ENCODE measurements at regions not wholly inside any gene's neighbourhood (a gene's known extent, or its start where the extent isn't known, plus 50 kb on each side); places are given as distances from the start of the nearest gene placed in this dataset.
A peak's percentile ranks its signal among the peaks of the same experiment; 100 is the strongest.

DNA sequence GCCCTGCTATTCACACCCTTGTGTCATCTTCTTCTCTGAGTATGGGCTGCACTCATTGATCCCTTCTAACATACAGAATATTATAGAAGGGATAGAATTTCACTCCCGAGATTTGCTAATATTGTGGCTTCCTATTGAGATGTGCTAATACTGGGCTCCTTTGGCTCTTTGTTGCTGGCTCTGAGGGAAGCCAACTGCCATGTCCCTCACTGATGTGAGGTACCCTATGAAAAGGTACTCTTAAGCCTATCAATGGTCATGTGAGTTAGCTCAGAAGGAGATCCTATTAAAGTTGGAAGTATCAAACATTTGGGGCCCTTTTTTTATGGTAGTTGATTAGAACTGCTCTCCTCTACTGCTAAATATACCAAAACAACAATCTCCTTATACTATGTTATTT is 665.2 kb upstream of the ZWINT start:
- WGBS (ENCODE audit: insufficient coverage), result no CpG with 5 or more reads among the region's 1 CpG
- DNase-seq, result no peak

GRCh38 chr10:57023626-57024025 is 662.6 kb upstream of the ZWINT start:
- DNase-seq, result no peak
- no peaks in the 10 kb centered on the region for H3K36me3 ChIP-seq (ENCODE audit: control insufficient read depth, insufficient read depth, low read length)
- H3K27ac ChIP-seq (ENCODE audit: low read length), result no peak overlapping the region
- no peak overlapping the region for H3K4me3 ChIP-seq (ENCODE audit: low read length)
- peaks cover 5% of the 10 kb centered on the region for H3K9me3 ChIP-seq (replicated peaks; ENCODE audit: control insufficient read depth, low read depth, low read length)
- H3K4me1 ChIP-seq (ENCODE audit: control insufficient read depth, insufficient read depth, low read length), result no peaks in the 10 kb centered on the region
- WGBS (ENCODE audit: insufficient coverage), result no CpG with 5 or more reads among the region's 1 CpG
- no peaks in the 10 kb centered on the region for H3K27me3 ChIP-seq (ENCODE audit: control insufficient read depth, insufficient read depth, low read length)

More for the DNA sequence above, 665.2 kb upstream of the ZWINT start:
- Histone ChIP-seq H3K4me1 (ENCODE audit: control insufficient read depth, insufficient read depth, low read length) (no peaks in the 10 kb centered on the region), H3K36me3 (ENCODE audit: control insufficient read depth, insufficient read depth, low read length) (no peaks in the 10 kb centered on the region), H3K9me3 (replicated peaks; ENCODE audit: control insufficient read depth, low read depth, low read length) (peaks cover 5% of the 10 kb centered on the region), H3K27ac (ENCODE audit: low read length) (no peak overlapping the region), H3K4me3 (ENCODE audit: low read length) (no peak overlapping the region), H3K27me3 (ENCODE audit: control insufficient read depth, insufficient read depth, low read length) (no peaks in the 10 kb centered on the region)

GRCh38 chr10:57018452-57018851 is 657.4 kb upstream of the ZWINT start:
- no peak for DNase-seq
- no peaks in the 10 kb centered on the region for H3K27me3 ChIP-seq (ENCODE audit: control insufficient read depth, insufficient read depth, low read length)
- WGBS (ENCODE audit: insufficient coverage), result no CpG with 5 or more reads among the region's 1 CpG
- no peak overlapping the region for H3K27ac ChIP-seq (ENCODE audit: low read length)
- no peaks in the 10 kb centered on the region for H3K36me3 ChIP-seq (ENCODE audit: control insufficient read depth, insufficient read depth, low read length)
- H3K4me3 ChIP-seq (ENCODE audit: low read length), result no peak overlapping the region
- no peaks in the 10 kb centered on the region for H3K4me1 ChIP-seq (ENCODE audit: control insufficient read depth, insufficient read depth, low read length)
- H3K9me3 ChIP-seq (replicated peaks; ENCODE audit: control insufficient read depth, low read depth, low read length), result peaks cover 13% of the 10 kb centered on the region

DNA sequence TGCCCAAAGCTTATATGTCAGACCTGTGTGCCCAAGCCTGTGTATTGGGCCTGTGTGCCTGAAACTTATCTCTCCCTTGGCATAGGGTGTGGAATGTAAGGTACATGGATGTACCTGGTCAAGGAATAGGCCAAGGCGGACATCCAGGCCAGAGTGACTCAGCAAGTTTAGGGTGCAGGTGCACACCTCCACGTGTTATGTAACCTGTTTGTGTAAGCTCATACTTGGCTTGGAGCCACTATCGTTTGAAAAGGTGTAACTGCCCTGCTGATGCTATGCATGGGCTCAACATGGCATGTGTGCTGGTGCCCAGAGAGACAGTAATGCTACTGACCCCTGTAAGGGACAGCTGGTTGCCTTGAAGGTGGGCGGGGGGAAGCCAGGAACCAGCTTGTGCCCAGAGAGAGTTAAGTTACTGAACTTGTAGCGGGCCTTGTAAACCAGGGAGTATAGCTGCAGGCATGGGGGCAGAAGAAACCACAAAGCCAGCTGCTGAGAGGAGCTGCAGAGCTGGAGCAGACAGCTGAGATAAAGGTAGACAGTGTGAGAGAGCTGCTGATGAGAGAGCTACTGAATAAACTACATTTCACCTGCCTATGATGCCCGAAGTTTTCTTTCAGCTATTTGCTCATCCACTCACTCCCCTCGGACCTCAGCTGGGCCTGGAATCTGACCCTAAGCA is 656.4 kb upstream of the ZWINT start:
- 68% methylated on average over 7 of the region's 7 CpGs for WGBS (ENCODE audit: insufficient coverage)
- H3K4me1 ChIP-seq (ENCODE audit: control insufficient read depth, insufficient read depth, low read length), result no peaks in the 10 kb centered on the region
- H3K36me3 ChIP-seq (ENCODE audit: control insufficient read depth, insufficient read depth, low read length), result no peaks in the 10 kb centered on the region
- H3K27ac ChIP-seq (ENCODE audit: low read length), result no peak overlapping the region
- H3K4me3 ChIP-seq (ENCODE audit: low read length), result no peak overlapping the region
- DNase-seq, result no peak
- peaks cover 13% of the 10 kb centered on the region for H3K9me3 ChIP-seq (replicated peaks; ENCODE audit: control insufficient read depth, low read depth, low read length)
- H3K27me3 ChIP-seq (ENCODE audit: control insufficient read depth, insufficient read depth, low read length), result no peaks in the 10 kb centered on the region

DNA sequence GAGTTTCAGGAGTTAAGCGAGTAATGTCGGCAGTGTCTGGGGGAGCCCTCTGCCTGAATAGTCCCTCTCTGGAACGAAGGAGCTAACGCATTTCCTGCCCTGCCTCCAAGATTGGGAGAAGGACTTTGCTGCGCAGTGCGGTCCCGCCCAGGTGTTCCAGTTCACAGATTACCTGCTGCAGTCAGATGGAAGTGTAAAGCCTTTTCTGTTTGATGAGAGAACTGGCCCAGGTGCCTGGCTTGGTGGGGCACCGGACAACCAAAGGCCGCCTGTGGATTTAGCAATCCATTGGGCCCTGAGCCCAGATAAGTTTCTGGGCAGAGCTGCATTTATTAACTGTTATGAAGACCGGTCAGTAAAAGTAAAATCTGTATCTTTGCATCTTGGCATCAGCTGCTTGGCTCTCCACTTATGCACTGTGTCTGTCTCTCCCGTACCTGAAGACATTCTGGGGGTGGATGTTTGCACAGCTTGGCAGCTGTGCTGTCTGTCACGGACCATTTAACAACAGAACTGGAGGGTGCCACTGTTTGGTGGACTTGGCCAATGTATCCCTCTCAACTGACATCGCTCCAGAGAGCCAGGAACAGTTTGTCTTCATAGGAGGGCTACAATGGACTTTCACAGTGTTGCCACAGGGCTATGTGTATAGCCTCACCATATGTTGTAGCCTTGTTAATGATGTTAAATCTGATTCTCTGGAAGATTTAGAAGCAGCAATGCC is 654.7 kb upstream of the ZWINT start:
- Histone ChIP-seq H3K9me3 (replicated peaks; ENCODE audit: control insufficient read depth, low read depth, low read length) (peaks cover 13% of the 10 kb centered on the region), H3K4me3 (ENCODE audit: low read length) (no peak overlapping the region), H3K27ac (ENCODE audit: low read length) (no peak overlapping the region), H3K36me3 (ENCODE audit: control insufficient read depth, insufficient read depth, low read length) (no peaks in the 10 kb centered on the region), H3K27me3 (ENCODE audit: control insufficient read depth, insufficient read depth, low read length) (no peaks in the 10 kb centered on the region), H3K4me1 (ENCODE audit: control insufficient read depth, insufficient read depth, low read length) (no peaks in the 10 kb centered on the region)
- no peak for DNase-seq
- WGBS (ENCODE audit: insufficient coverage), result 80% methylated on average over 10 of the region's 13 CpGs

DNA sequence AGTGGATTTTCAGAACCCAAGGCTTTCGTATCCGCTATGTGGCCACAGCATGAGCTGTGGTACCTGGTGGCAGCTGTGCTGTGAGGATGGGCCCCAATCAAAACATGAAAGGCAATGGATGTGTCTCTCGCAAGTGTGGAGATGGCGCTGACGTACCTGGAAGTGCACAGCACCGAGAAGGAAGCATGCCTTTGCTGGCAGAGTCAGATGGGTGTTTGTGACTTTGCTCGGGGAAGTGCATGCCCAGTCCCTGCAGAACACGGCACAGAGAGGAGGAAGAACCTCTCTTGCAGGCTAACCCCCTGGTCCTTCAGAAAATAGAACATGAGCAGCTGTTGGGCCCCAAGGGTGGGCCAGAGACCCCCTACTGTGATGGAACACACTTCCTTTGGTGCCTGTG is 654.1 kb upstream of the ZWINT start:
- Histone ChIP-seq H3K36me3 (ENCODE audit: control insufficient read depth, insufficient read depth, low read length) (no peaks in the 10 kb centered on the region), H3K4me3 (ENCODE audit: low read length) (no peak overlapping the region), H3K27ac (ENCODE audit: low read length) (no peak overlapping the region), H3K9me3 (replicated peaks; ENCODE audit: control insufficient read depth, low read depth, low read length) (peaks cover 13% of the 10 kb centered on the region), H3K4me1 (ENCODE audit: control insufficient read depth, insufficient read depth, low read length) (no peaks in the 10 kb centered on the region), H3K27me3 (ENCODE audit: control insufficient read depth, insufficient read depth, low read length) (no peaks in the 10 kb centered on the region)
- no peak for DNase-seq
- 77% methylated on average over 7 of the region's 8 CpGs for WGBS (ENCODE audit: insufficient coverage)

DNA sequence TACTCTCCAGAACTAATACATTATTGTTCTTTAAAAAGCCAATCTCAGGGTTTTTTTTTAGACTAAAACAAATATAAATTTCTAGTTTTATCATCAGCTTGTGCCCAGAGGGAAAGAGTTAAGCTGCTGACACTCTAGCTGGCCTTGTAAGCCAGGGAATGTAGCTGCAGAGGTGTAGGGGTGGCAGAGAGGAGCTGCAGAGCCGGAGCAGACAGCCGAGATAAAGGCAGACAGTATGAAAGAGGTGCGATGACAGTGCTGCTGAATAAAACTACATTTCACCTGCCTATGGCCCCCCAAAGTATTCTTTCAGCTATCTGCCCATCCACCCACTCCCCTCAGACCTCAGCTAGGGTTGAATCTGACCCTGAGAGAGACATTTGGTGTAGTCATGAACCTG is 653.7 kb upstream of the ZWINT start:
- H3K9me3 ChIP-seq (replicated peaks; ENCODE audit: control insufficient read depth, low read depth, low read length), result peaks cover 13% of the 10 kb centered on the region
- H3K27ac ChIP-seq (ENCODE audit: low read length), result no peak overlapping the region
- no peaks in the 10 kb centered on the region for H3K27me3 ChIP-seq (ENCODE audit: control insufficient read depth, insufficient read depth, low read length)
- no peak overlapping the region for H3K4me3 ChIP-seq (ENCODE audit: low read length)
- H3K4me1 ChIP-seq (ENCODE audit: control insufficient read depth, insufficient read depth, low read length), result no peaks in the 10 kb centered on the region
- no peaks in the 10 kb centered on the region for H3K36me3 ChIP-seq (ENCODE audit: control insufficient read depth, insufficient read depth, low read length)
- 80% methylated on average over 1 of the region's 3 CpGs for WGBS (ENCODE audit: insufficient coverage)
- DNase-seq, result no peak

DNA sequence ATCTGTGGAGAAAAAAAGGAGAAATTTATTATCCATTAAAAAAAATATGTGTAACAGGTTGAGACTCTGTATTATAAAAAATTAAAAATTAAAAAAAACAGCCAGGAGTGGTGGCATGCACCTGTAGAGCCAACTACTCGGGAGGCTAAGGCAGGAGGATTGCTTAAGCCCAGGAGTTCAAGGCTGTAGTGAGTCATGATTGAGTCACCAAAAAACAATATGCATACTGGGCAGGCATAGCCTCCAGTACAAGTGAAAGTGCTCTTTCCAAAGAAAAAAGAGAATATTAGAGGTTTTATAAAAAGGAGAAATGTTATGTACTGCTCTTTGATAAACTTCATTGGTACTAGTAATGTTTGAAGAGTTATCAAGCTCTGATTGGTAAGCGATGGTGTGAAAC is 647.1 kb upstream of the ZWINT start:
- 88% methylated on average over 2 of the region's 2 CpGs for WGBS (ENCODE audit: insufficient coverage)
- DNase-seq, result no peak

DNA sequence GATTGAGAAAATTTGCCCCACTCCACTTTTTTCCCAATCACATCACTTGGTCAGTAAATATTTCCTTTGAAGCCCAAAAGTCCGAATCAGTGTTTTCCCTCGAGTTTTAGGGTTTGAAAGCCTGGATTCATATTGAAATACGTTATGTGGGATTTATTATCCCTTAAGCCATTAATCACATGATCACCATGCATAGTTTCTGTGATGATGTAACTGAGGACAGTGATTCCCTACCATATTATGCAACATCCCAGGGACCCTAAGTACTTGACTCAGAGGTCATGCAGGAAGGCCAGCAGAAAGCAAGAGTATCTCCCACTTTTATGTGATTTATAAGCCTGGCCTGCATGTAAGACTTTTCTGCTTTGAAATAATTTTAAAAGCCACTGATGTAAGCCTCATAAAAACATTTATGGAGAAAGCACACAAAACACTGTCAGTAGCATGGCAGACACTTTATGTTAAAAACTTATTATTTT is 630.6 kb upstream of the ZWINT start:
- Histone ChIP-seq H3K36me3 (ENCODE audit: control insufficient read depth, insufficient read depth, low read length) (no peaks in the 10 kb centered on the region), H3K4me3 (ENCODE audit: low read length) (no peak overlapping the region), H3K27ac (ENCODE audit: low read length) (no peak overlapping the region), H3K27me3 (ENCODE audit: control insufficient read depth, insufficient read depth, low read length) (no peaks in the 10 kb centered on the region), H3K4me1 (ENCODE audit: control insufficient read depth, insufficient read depth, low read length) (no peaks in the 10 kb centered on the region), H3K9me3 (replicated peaks; ENCODE audit: control insufficient read depth, low read depth, low read length) (no peaks in the 10 kb centered on the region)
- DNase-seq, result peak; percentile 42
- no CpG with 5 or more reads among the region's 3 CpGs for WGBS (ENCODE audit: insufficient coverage)

More for the DNA sequence above, 647.1 kb upstream of the ZWINT start:
- no peaks in the 10 kb centered on the region for H3K27me3 ChIP-seq (ENCODE audit: control insufficient read depth, insufficient read depth, low read length)
- no peak overlapping the region for H3K27ac ChIP-seq (ENCODE audit: low read length)
- no peaks in the 10 kb centered on the region for H3K4me1 ChIP-seq (ENCODE audit: control insufficient read depth, insufficient read depth, low read length)
- peaks cover 3% of the 10 kb centered on the region for H3K9me3 ChIP-seq (replicated peaks; ENCODE audit: control insufficient read depth, low read depth, low read length)
- H3K4me3 ChIP-seq (ENCODE audit: low read length), result no peak overlapping the region
- H3K36me3 ChIP-seq (ENCODE audit: control insufficient read depth, insufficient read depth, low read length), result no peaks in the 10 kb centered on the region

GRCh38 chr10:56975513-56975912 is 614.5 kb upstream of the ZWINT start:
- Histone ChIP-seq H3K36me3 (ENCODE audit: control insufficient read depth, insufficient read depth, low read length) (no peaks in the 10 kb centered on the region), H3K27me3 (ENCODE audit: control insufficient read depth, insufficient read depth, low read length) (no peaks in the 10 kb centered on the region), H3K4me1 (ENCODE audit: control insufficient read depth, insufficient read depth, low read length) (no peaks in the 10 kb centered on the region), H3K9me3 (replicated peaks; ENCODE audit: control insufficient read depth, low read depth, low read length) (peaks cover 7% of the 10 kb centered on the region), H3K27ac (ENCODE audit: low read length) (no peak overlapping the region), H3K4me3 (ENCODE audit: low read length) (no peak overlapping the region)
- no peak for DNase-seq
- WGBS (ENCODE audit: insufficient coverage), result no CpG with 5 or more reads among the region's 2 CpGs

Measured in muscle of leg (tissue), 3 donors.